HEK293 (cell line): ENCODE measurements at regions not wholly inside any gene's neighbourhood (a gene's known extent, or its start where the extent isn't known, plus 50 kb on each side); places are given as distances from the start of the nearest gene placed in this dataset.

Experiments used
- CTCF ChIA-PET: fragments of 350-600 bp; formaldehyde crosslinking; extraction: SDS; loops from one replicate; lab custom pipeline; 2021; ENCODE audit warnings: antibody characterized with exemption; lab: Yijun Ruan, JAX
- POLR2A ChIA-PET: fragments of 300-600 bp; formaldehyde crosslinking; extraction: SDS; loops from one replicate; lab custom pipeline; 2020; ENCODE audit warnings: antibody characterized with exemption, inconsistent platforms; lab: Yijun Ruan, JAX
- H3K27ac ChIP-seq: fragments of 200-500 bp; sonication (Bioruptor generic); 2 replicates; pipeline ENCODE4 v1.5.1; 2014; ENCODE audit warnings: low read depth, low read length, control low read depth, inconsistent platforms; ENCODE audit errors: extremely low read depth
- H3K36me3 ChIP-seq, 2 experiments: fragments of 200-500 bp in 1 of 2; sonication (Bioruptor generic) in 1 of 2; 1 replicate in 1 of 2; 2 replicates in 1 of 2; pipeline ENCODE4 v1.5.1; 2014 to 2017; ENCODE audit warnings: inconsistent platforms in 2 of 2, low read length in 2 of 2; ENCODE audit not compliant: control insufficient read depth in 2 of 2, insufficient read depth in 1 of 2
- H3K4me1 ChIP-seq: fragments of 200-500 bp; sonication (Bioruptor generic); 2 replicates; pipeline ENCODE4 v1.5.1; 2014; ENCODE audit warnings: mild to moderate bottlenecking, low read length, inconsistent platforms; ENCODE audit not compliant: control insufficient read depth, insufficient read depth
- H3K4me3 ChIP-seq: 2 replicates; pipeline ENCODE4 v1.5.1; 2011; ENCODE audit warnings: low read depth, mild to moderate bottlenecking, control low read depth, low read length, moderate library complexity
- H3K9me3 ChIP-seq: fragments of 200-500 bp; sonication (Bioruptor generic); 2 replicates; pipeline ENCODE4 v1.5.1; 2014; ENCODE audit warnings: low read depth, low read length, inconsistent platforms; ENCODE audit not compliant: control insufficient read depth, insufficient read depth
- BCL11B ChIP-seq: fragments of 450-650 bp; formaldehyde crosslinking; IDR thresholded peaks from 2 replicates; pipeline ENCODE4 v1.5.1; 2016; ENCODE audit warnings: low read depth, missing biosample characterization, missing genetic modification characterization
- FEZF1 ChIP-seq: fragments of 450-650 bp; formaldehyde crosslinking; IDR thresholded peaks from 2 replicates; pipeline ENCODE4 v1.5.1; 2016; ENCODE audit warnings: missing biosample characterization, missing genetic modification characterization
- HIC1 ChIP-seq: fragments of 450-650 bp; formaldehyde crosslinking; IDR thresholded peaks from 2 replicates; pipeline ENCODE4 v1.5.1; 2016; ENCODE audit warnings: missing biosample characterization, missing genetic modification characterization
- HOXC10 ChIP-seq: sonication (generic); formaldehyde crosslinking; IDR thresholded peaks from 2 replicates; pipeline ENCODE4 v1.8.1; 2023; ENCODE audit warnings: mild to moderate bottlenecking, missing genetic modification reagents
- KLF1 ChIP-seq: fragments of 450-650 bp; formaldehyde crosslinking; IDR thresholded peaks from 2 replicates; pipeline ENCODE4 v1.5.1; 2016; ENCODE audit warnings: missing biosample characterization, missing genetic modification characterization
- ZNF140 ChIP-seq: fragments of 450-650 bp; formaldehyde crosslinking; IDR thresholded peaks from 2 replicates; pipeline ENCODE4 v1.5.1; 2016; ENCODE audit warnings: missing biosample characterization, missing genetic modification characterization
- ZNF148 ChIP-seq: fragments of 450-650 bp; formaldehyde crosslinking; IDR thresholded peaks from 2 replicates; pipeline ENCODE4 v1.5.0; 2017; ENCODE audit warnings: missing biosample characterization, missing genetic modification characterization, borderline replicate concordance
- ZNF155 ChIP-seq: fragments of 450-650 bp; formaldehyde crosslinking; IDR thresholded peaks from 2 replicates; pipeline ENCODE4 v1.5.1; 2016; ENCODE audit warnings: missing biosample characterization, missing genetic modification characterization
- ZNF174 ChIP-seq: fragments of 450-650 bp; formaldehyde crosslinking; IDR thresholded peaks from 2 replicates; pipeline ENCODE4 v1.5.0; 2017; ENCODE audit warnings: missing biosample characterization, mild to moderate bottlenecking, missing genetic modification characterization
- ZNF274 ChIP-seq, 2 experiments: fragments of 200-500 bp in 1 of 2; fragments of 450-650 bp in 1 of 2; sonication (Bioruptor generic) in 1 of 2; formaldehyde crosslinking in 1 of 2; IDR thresholded peaks; 2 replicates each; pipeline versions ENCODE4 v1.5.1 to v1.6.1; 2014 to 2016; ENCODE audit warnings: borderline replicate concordance in 1 of 2, inconsistent platforms in 1 of 2, low read length in 1 of 2, missing biosample characterization in 1 of 2, missing genetic modification characterization in 1 of 2
- ZNF362 ChIP-seq: fragments of 450-650 bp; formaldehyde crosslinking; IDR thresholded peaks from 2 replicates; pipeline ENCODE4 v1.5.1; 2016; ENCODE audit warnings: missing biosample characterization, missing genetic modification characterization
- ZNF37A ChIP-seq: fragments of 450-650 bp; IDR thresholded peaks from 2 replicates; pipeline ENCODE4 v1.5.1; 2018; ENCODE audit warnings: missing biosample characterization, missing genetic modification characterization
- ZNF394 ChIP-seq: fragments of 450-650 bp; formaldehyde crosslinking; IDR thresholded peaks from 2 replicates; pipeline ENCODE4 v1.5.1; 2016; ENCODE audit warnings: missing biosample characterization, missing genetic modification characterization, mild to moderate bottlenecking, moderate library complexity, borderline replicate concordance
- ZNF692 ChIP-seq: fragments of 450-650 bp; formaldehyde crosslinking; IDR thresholded peaks from 2 replicates; pipeline ENCODE4 v1.5.1; 2016; ENCODE audit warnings: missing biosample characterization, missing genetic modification characterization
- ZSCAN30 ChIP-seq: fragments of 450-650 bp; IDR thresholded peaks from 2 replicates; pipeline ENCODE4 v1.5.1; 2018; ENCODE audit warnings: missing biosample characterization, mild to moderate bottlenecking, missing genetic modification characterization, moderate library complexity
- TF ChIP-seq, protein P1 (sequence below): fragments of 450-650 bp; formaldehyde crosslinking; IDR thresholded peaks from 2 replicates; pipeline ENCODE4 v1.5.1; 2016; ENCODE audit warnings: missing biosample characterization, missing genetic modification characterization
- TF ChIP-seq, protein P2 (sequence below): fragments of 450-650 bp; formaldehyde crosslinking; IDR thresholded peaks from 2 replicates; pipeline ENCODE4 v1.5.1; 2016; ENCODE audit warnings: missing biosample characterization, missing genetic modification characterization

- Histone ChIP-seq H3K27ac (no peak overlapping the region), H3K9me3 (no peaks in the 10 kb centered on the region), H3K36me3 (no peaks in the 10 kb centered on the region), H3K4me3 (no peak overlapping the region), H3K4me1 (no peaks in the 10 kb centered on the region)
- POLR2A ChIA-PET = no interaction called here
- CTCF ChIA-PET = no interaction called here
- TF ChIP-seq HIC1 (tag by site-specific recombination) = no peak
- TF ChIP-seq ZNF148 = no peak
- no peak for TF ChIP-seq ZNF274 (IDR thresholded peaks at IDR 0.05; ENCODE audit: low read length)
- no peak for TF ChIP-seq ZNF274 (tag by site-specific recombination; IDR thresholded peaks at IDR 0.05; ENCODE audit: borderline replicate concordance)
- TF ChIP-seq ZNF174 (tag by site-specific recombination) = no peak
- no peak for TF ChIP-seq ZNF692
- TF ChIP-seq, protein P1, sequence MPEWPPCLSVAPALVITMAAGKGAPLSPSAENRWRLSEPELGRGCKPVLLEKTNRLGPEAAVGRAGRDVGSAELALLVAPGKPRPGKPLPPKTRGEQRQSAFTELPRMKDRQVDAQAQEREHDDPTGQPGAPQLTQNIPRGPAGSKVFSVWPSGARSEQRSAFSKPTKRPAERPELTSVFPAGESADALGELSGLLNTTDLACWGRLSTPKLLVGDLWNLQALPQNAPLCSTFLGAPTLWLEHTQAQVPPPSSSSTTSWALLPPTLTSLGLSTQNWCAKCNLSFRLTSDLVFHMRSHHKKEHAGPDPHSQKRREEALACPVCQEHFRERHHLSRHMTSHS (tag by site-specific recombination) = no peak
- no peak for TF ChIP-seq ZSCAN30 (tag by site-specific recombination)
Measured at GRCh38 chr7:54112567-54112966, 429.6 kb upstream of the VSTM2A start.

DNA sequence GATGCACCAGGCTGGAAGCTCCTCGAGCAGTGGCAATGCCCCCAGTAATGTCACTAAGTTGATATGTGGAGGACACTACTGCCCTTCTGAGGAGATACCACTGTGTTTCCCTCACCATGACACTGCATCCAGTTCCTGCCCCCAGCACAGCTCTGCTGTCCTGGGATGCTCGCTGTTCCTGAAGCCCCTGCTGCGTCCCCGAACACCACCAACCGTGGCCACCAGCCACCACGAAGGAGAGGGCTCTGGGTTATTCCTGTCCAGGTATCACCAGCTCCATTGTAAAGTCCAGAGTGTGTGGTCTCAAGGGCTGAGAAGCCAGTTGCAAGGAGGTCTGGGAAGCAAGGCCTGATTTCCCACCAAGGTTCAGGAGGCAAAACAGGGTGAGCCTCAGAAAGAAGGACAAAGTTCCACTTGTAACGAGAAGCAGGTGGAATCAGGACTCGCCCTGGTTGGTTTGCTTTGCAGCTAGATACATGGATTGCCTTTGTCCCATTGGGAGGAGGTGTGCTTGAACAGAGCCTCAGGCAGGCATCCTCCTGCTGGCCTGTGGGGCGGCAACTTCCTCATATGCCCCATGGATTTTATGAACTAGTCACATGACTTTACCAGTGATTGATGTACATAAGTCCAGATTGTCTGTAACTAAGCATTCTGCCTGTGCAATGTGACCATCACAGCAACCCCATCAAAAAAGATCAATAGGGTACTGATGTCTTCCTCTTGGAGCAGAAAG lies 427.0 kb upstream of the VSTM2A start:
- ChIA-PET CTCF (no interaction called here), POLR2A (no interaction called here)
- H3K9me3 ChIP-seq = no peaks in the 10 kb centered on the region
- H3K4me1 ChIP-seq = no peaks in the 10 kb centered on the region
- H3K27ac ChIP-seq = no peak overlapping the region
- no peak overlapping the region for H3K4me3 ChIP-seq
- H3K36me3 ChIP-seq = no peaks in the 10 kb centered on the region
- TF ChIP-seq KLF1 (tag by site-specific recombination) (no peak), FEZF1 (tag by site-specific recombination) (no peak), ZNF140 (tag by site-specific recombination) (no peak), ZNF37A (no peak), HOXC10 (CRISPR knock-in tag) (no peak), ZNF155 (no peak), ZNF394 (tag by site-specific recombination) (no peak), HIC1 (tag by site-specific recombination) (no peak), ZNF362 (tag by site-specific recombination) (no peak), BCL11B (tag by site-specific recombination) (no peak)
- TF ChIP-seq, protein P2, sequence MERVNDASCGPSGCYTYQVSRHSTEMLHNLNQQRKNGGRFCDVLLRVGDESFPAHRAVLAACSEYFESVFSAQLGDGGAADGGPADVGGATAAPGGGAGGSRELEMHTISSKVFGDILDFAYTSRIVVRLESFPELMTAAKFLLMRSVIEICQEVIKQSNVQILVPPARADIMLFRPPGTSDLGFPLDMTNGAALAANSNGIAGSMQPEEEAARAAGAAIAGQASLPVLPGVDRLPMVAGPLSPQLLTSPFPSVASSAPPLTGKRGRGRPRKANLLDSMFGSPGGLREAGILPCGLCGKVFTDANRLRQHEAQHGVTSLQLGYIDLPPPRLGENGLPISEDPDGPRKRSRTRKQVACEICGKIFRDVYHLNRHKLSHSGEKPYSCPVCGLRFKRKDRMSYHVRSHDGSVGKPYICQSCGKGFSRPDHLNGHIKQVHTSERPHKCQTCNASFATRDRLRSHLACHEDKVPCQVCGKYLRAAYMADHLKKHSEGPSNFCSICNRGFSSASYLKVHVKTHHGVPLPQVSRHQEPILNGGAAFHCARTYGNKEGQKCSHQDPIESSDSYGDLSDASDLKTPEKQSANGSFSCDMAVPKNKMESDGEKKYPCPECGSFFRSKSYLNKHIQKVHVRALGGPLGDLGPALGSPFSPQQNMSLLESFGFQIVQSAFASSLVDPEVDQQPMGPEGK (tag by site-specific recombination) = no peak
